T47D (cell line): ENCODE measurements at regions not wholly inside any gene's neighbourhood (a gene's known extent, or its start where the extent isn't known, plus 50 kb on each side); places are given as distances from the start of the nearest gene placed in this dataset.
A peak's percentile ranks its signal among the peaks of the same experiment; 100 is the strongest.
"Not testable (repeated sequence)": the region's sequence is repeated elsewhere in the genome, so short reads cannot be mapped to it uniquely, and the experiment has no call there.

Experiments
- DNase-seq, 2 experiments: peaks; one replicate each; pipeline versions ENCODE4 v3.0.0 to v3.0.0-alpha.2; 2011 to 2012; ENCODE audit warnings: low read depth in 1 of 2, low spot score in 1 of 2
- JUND ChIP-seq: IDR thresholded peaks from 2 replicates; pipeline ENCODE4 v1.6.1; 2012; ENCODE audit warnings: low read depth
- in situ Hi-C: cut with HindIII; loops from 2 replicates; pipeline ENCODE4 v1.10.0; 2016; ENCODE audit warnings: low sequenced_read_pairs, low pct_unique_long_range_greater_than_20kb

DNA sequence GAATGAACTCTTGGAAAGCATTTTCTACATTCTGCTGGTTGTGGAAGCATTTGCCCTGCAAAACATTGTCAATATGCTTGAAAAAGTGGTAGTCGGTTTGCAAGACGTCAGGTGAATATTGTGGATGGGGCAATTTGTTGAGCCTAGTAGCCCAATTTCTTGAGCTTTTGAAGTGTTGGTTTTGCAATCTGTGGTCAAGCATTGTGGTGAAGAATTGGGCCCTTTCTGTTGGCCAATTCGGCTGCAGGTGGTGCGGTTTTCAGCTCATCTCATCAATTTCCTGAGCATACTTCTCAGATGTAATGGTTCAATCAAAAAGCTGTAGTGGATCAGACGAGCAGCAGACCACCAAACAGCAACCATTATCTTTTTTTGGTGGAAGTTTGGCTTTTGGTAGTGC is 426.8 kb upstream of the CDH9 start:
- no peak for DNase-seq

GRCh38 chr5:27463446-27464149 is 425.2 kb upstream of the CDH9 start:
- DNase-seq: no peak
- in situ Hi-C loops: no loop called here

More for the DNA sequence above, 426.8 kb upstream of the CDH9 start:
- in situ Hi-C loops: no loop called here
- no peak for TF ChIP-seq JUND

GRCh38 chr5:27462936-27463335 is 424.6 kb upstream of the CDH9 start:
- in situ Hi-C loops: no loop called here
- no peak for TF ChIP-seq JUND
- no peak for DNase-seq

More at GRCh38 chr5:27463446-27464149, 425.2 kb upstream of the CDH9 start:
- TF ChIP-seq JUND: no peak

- no peak for TF ChIP-seq JUND
- in situ Hi-C loops: no loop called here
- DNase-seq: no peak
Observed at GRCh38 chr5:27458287-27458686, 419.9 kb upstream of the CDH9 start.

- DNase-seq: no peak
- in situ Hi-C loops: no loop called here
- TF ChIP-seq JUND: no peak
Observed at GRCh38 chr5:27451377-27451776, 413.0 kb upstream of the CDH9 start.

GRCh38 chr5:27450607-27451006 is 412.2 kb upstream of the CDH9 start:
- in situ Hi-C loops: no loop called here
- no peak for DNase-seq
- TF ChIP-seq JUND: no peak

GRCh38 chr5:27439383-27439782 is 401.0 kb upstream of the CDH9 start:
- DNase-seq, in situ Hi-C loops: not testable (repeated sequence)

DNA sequence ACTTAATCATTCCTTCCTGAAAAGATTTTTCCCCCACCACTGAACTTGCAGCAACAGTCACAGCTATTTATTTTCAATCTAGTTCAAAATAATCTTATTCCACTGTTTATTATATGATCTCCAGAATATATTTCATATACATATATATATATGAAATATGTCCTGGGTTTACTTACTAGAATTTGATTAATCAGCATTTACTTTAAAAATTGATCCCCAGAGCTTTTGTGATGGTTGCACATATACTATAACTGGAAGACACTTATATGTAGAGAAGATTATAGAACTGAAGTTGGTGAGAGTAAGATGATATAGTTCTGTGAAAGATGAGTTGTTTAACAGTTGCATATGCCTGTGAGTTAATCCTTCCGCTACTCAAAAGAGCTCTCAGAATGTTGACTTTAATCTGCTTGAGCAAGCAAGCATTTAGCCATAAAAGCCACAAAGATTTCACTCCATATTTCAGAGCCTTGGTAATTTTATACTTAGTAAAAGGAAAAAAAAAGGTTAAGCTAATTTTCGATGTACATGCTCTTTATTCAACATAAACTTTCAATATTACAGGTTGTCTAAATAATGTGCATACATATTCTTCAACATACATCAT is 399.3 kb upstream of the CDH9 start:
- TF ChIP-seq JUND: no peak
- in situ Hi-C loops: no loop called here
- DNase-seq: no peak

DNA sequence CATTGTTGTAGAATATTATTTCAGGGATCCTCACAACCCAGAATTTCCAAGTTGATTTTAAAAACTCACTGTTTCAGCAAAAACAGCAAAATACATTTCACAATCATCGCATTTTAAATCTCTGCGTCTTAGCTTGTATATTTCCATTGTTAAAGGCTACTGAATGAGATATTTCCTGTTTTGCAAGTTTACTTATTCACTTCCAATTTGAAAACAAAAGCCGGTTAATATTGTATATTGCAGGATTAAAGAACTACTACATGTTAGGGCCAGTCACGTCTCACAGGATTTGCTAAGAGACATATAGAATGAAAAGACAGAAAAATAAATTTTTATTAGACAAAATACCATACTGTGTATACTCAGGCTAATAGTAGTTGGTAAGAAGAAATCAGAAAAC is 395.9 kb upstream of the CDH9 start:
- TF ChIP-seq JUND: no peak
- peak in 1 of 2 experiments; percentile 24 for DNase-seq
- in situ Hi-C loops: no loop called here

DNA sequence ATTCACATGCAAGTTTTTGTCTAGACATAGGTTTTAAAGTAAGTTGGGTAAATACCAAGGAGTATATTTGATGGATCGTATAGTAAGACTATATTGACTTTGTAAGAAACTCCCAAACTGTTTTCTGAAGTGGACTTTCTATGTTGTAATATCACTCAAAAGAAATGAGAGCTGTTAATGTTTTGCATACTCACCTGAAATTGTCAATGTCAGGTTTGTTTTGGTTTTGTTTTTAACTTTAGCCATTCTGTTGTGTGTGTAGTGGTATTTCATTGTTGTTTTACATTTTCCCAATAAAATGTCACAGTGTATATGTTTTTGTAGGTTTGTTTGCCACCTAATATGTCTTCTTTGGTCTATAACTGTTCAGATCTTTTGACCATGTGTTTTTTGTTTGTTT is 375.7 kb upstream of the CDH9 start:
- no peak for DNase-seq
- TF ChIP-seq JUND: no peak
- in situ Hi-C loops: no loop called here

DNA sequence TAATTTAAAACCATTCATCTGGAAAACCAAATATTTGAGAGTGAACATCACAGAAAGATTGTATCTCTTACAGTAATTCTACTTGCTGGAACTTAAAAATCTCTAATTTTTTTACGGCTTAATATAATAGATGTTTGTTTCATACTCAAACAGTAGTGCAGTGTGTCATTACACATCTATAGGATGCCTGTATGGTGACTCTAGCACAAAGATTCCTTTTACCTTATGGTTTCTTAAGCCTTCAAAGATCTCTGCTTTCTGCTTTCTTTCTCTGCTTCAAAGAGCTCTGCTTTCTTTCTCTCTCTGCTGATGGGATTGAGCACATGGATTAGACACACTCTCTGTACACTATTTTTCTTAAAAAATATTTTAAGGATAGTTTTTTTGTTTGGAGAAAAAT is 374.0 kb upstream of the CDH9 start:
- in situ Hi-C loops: no loop called here

DNA sequence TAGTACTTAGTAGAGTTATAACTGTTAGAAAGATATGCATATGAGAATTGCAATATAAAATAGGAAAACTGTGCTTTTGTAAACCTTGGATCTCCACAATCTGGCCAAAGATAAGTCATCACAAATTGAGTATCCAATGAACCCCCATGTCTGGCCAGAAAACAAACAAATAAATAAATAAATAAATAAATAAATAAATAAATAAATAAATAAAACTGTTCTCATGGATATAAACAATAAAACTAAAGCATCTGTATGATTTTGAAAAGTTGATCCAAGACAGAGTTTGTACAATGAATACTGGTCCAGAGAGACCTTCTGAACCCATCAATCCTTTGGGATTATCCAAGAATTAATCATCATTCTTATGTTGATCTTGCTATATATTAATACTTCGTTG is 367.6 kb upstream of the CDH9 start:
- TF ChIP-seq JUND: no peak
- no peak for DNase-seq
- in situ Hi-C loops: no loop called here

More for the DNA sequence above, 374.0 kb upstream of the CDH9 start:
- TF ChIP-seq JUND: no peak
- DNase-seq: no peak

DNA sequence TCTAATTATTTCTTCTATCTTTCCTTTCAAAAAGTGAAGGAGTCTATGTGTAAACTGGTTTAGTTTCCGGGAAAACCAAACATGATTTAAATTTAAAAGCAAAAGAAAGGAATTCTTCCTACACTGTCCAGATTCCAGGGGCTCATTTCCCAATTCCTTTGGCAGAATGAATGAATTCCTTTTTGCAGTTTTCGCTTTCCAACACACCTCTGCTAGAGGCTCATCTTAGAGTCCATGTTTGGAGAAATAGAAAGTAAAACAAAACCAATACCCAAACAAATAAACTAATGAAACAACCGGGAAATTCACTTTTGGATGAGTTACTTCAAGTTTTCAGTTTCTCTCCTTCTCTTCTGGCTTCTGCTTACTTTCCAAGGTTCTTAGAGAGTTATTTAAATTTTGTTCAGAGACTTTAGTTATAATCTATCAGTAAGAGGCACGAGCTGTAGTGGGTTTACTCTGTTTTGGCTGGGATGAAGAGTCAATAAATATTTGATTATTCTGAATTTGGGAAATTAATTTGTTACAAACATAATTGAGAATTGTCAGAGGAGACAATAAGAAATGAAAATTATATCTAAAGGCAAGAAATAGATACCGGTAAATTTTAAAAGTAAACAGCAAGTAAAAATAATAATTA is 365.0 kb upstream of the CDH9 start:
- peak in 1 of 2 experiments; percentile 62 for DNase-seq
- in situ Hi-C loops: no loop called here
- no peak for TF ChIP-seq JUND

GRCh38 chr5:27402828-27403227 is 364.4 kb upstream of the CDH9 start:
- in situ Hi-C loops: no loop called here

More at GRCh38 chr5:27402828-27403227, 364.4 kb upstream of the CDH9 start:
- no peak for DNase-seq
- no peak for TF ChIP-seq JUND
